ENCODE measurements at regions not wholly inside any gene's neighbourhood (a gene's known extent, or its start where the extent isn't known, plus 50 kb on each side); places are given as distances from the start of the nearest gene placed in this dataset.

DNA sequence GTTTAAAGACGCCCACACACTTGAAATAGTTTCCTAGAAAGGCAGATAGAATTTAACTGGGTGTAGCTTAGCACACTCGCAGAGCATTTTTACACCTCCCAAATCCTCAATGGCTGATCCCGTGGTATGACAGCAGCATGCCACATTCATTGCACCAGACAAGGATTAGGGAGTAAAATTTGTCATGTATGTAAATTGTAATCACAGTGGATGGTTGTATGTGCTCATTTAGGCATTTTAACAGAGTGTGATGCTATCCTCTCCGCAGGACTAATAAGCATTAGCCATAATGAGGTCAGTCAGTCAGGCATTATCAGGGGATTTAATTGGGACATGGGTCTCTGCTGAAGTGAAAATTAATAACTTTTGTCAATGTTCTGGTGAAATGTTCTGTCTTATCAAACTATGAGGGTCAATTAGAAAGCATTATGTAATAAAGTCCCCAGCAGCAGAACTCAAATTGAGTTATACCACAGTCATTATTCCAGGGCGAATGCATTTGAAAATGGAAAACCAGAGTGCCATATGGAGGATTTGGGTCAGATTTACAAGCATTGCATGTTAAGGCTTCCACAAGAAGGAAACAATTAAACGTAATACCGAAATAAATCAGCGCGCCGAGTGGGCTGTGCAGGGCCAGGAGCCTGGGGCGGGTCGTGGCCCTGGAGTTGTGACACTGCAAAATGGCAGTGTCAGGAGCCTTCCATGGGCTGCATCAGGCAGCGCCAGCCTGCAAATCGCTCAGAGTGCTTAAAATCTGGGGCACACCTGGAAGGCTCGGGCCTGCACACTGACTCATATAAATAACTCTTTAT lies 602.2 kb downstream of the BNC2 start:
- Histone ChIP-seq H3K4me2 (peak overlapping the region; percentile 84; the same call in 2 of the 3 replicates), H3K27ac (peak overlapping the region; percentile 57 to 80; a peak in 4 of 6 replicates), H3K4me1 (peaks cover 15% of the 10 kb centered on the region), H3K4me3 (no peak overlapping the region), H3K9me3 (no peaks in the 10 kb centered on the region)
- FAIRE-seq, result no peak
- WGBS (ENCODE audit: missing lambda C conversion rate), result 91% methylated on average over 15 of the region's 15 CpGs
- no peak for DNase-seq (ENCODE audit: low read depth in 1 of 2, low spot score in 1 of 2)
- ATAC-seq, result no peak; a peak in 1 of 6 replicates
- TF ChIP-seq, protein P1, sequence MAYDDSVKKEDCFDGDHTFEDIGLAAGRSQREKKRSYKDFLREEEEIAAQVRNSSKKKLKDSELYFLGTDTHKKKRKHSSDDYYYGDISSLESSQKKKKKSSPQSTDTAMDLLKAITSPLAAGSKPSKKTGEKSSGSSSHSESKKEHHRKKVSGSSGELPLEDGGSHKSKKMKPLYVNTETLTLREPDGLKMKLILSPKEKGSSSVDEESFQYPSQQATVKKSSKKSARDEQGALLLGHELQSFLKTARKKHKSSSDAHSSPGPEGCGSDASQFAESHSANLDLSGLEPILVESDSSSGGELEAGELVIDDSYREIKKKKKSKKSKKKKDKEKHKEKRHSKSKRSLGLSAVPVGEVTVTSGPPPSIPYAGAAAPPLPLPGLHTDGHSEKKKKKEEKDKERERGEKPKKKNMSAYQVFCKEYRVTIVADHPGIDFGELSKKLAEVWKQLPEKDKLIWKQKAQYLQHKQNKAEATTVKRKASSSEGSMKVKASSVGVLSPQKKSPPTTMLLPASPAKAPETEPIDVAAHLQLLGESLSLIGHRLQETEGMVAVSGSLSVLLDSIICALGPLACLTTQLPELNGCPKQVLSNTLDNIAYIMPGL (CRISPR knock-in tag; IDR thresholded peaks at IDR 0.05; ENCODE audit: borderline replicate concordance), result no peak
- no peak for TF ChIP-seq HDAC2 (IDR thresholded peaks at IDR 0.05)
- no peak for TF ChIP-seq JUNB (IDR thresholded peaks at IDR 0.05)
- TF ChIP-seq JUN (IDR thresholded peaks at IDR 0.05), result no peak
- no peak for TF ChIP-seq FOXS1 (CRISPR knock-in tag; IDR thresholded peaks at IDR 0.05)
- TF ChIP-seq, protein P2, sequence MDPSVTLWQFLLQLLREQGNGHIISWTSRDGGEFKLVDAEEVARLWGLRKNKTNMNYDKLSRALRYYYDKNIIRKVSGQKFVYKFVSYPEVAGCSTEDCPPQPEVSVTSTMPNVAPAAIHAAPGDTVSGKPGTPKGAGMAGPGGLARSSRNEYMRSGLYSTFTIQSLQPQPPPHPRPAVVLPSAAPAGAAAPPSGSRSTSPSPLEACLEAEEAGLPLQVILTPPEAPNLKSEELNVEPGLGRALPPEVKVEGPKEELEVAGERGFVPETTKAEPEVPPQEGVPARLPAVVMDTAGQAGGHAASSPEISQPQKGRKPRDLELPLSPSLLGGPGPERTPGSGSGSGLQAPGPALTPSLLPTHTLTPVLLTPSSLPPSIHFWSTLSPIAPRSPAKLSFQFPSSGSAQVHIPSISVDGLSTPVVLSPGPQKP (IDR thresholded peaks at IDR 0.05; ENCODE audit: low read depth, low read length), result no peak
- no peak for TF ChIP-seq MAZ (IDR thresholded peaks at IDR 0.05; ENCODE audit: borderline replicate concordance, low read depth, low read length)
- no peak for TF ChIP-seq EHF (CRISPR knock-in tag; IDR thresholded peaks at IDR 0.05)
- no peak for TF ChIP-seq GATA3 (IDR thresholded peaks at IDR 0.05; ENCODE audit: borderline replicate concordance)
- TF ChIP-seq, protein P3, sequence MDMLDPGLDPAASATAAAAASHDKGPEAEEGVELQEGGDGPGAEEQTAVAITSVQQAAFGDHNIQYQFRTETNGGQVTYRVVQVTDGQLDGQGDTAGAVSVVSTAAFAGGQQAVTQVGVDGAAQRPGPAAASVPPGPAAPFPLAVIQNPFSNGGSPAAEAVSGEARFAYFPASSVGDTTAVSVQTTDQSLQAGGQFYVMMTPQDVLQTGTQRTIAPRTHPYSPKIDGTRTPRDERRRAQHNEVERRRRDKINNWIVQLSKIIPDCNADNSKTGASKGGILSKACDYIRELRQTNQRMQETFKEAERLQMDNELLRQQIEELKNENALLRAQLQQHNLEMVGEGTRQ (IDR thresholded peaks at IDR 0.05), result no peak
- TF ChIP-seq FOSL2 (IDR thresholded peaks at IDR 0.05), result no peak
- TF ChIP-seq FOSL2 (CRISPR knock-in tag; IDR thresholded peaks at IDR 0.05), result no peak
- no peak for TF ChIP-seq POLR2AphosphoS2 (conservative IDR thresholded peaks at IDR 0.05; ENCODE audit: low read length)
- TF ChIP-seq, protein P4, sequence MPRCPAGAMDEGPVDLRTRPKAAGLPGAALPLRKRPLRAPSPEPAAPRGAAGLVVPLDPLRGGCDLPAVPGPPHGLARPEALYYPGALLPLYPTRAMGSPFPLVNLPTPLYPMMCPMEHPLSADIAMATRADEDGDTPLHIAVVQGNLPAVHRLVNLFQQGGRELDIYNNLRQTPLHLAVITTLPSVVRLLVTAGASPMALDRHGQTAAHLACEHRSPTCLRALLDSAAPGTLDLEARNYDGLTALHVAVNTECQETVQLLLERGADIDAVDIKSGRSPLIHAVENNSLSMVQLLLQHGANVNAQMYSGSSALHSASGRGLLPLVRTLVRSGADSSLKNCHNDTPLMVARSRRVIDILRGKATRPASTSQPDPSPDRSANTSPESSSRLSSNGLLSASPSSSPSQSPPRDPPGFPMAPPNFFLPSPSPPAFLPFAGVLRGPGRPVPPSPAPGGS (IDR thresholded peaks at IDR 0.05), result no peak
- TF ChIP-seq EP300 (IDR thresholded peaks at IDR 0.05), result no peak
- TF ChIP-seq MAFK (IDR thresholded peaks at IDR 0.05; ENCODE audit: partially characterized antibody), result no peak
- ChIA-PET CTCF (interaction anchor here (1.0 to 2.7 kb wide), 4 partner anchors 10 to 247 kb away, joined by 3 to 17 read pairs (median 4); no protein-coding TSS in a partner anchor), POLR2A (no interaction called here)

DNA sequence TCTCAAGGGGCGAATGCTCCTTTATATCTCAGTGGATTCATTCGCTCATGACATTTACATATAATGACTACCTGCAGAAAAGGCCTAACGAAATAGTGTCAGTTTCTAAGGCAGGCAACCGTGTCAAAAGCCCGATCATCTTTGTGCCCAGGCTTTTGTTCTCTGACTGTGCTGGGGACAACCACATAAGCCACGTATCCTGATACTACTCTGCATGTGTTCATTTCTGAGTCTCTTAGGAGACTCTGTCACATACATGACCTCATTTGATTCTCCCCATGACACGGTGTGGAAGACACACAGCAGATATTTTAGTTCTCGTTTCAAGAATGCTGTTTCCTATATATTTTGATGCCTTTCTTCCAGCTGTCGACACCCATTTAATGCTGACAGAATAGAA lies 598.5 kb downstream of the BNC2 start:
- H3K4me2 ChIP-seq, result no peak overlapping the region
- no peak for FAIRE-seq

More for the DNA sequence above, 598.5 kb downstream of the BNC2 start:
- ATAC-seq (no peak), DNase-seq (ENCODE audit: low read depth in 1 of 2, low spot score in 1 of 2) (no peak)
- no peak overlapping the region for H3K4me3 ChIP-seq
- H3K27ac ChIP-seq, result no peak overlapping the region
- TF ChIP-seq CBX8 (IDR thresholded peaks at IDR 0.05) (no peak), MAZ (IDR thresholded peaks at IDR 0.05; ENCODE audit: borderline replicate concordance, low read depth, low read length) (no peak), ESRRA (IDR thresholded peaks at IDR 0.05; ENCODE audit: borderline replicate concordance, low read length) (no peak), EP300 (IDR thresholded peaks at IDR 0.05) (no peak), FOSB (CRISPR knock-in tag; IDR thresholded peaks at IDR 0.05) (no peak), TFCP2L1 (CRISPR knock-in tag; IDR thresholded peaks at IDR 0.05) (no peak), GATA3 (IDR thresholded peaks at IDR 0.05; ENCODE audit: borderline replicate concordance) (no peak)
- TF ChIP-seq, protein P5, sequence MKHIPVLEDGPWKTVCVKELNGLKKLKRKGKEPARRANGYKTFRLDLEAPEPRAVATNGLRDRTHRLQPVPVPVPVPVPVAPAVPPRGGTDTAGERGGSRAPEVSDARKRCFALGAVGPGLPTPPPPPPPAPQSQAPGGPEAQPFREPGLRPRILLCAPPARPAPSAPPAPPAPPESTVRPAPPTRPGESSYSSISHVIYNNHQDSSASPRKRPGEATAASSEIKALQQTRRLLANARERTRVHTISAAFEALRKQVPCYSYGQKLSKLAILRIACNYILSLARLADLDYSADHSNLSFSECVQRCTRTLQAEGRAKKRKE (CRISPR knock-in tag; IDR thresholded peaks at IDR 0.05; ENCODE audit: low read depth), result no peak
- TF ChIP-seq, protein P6, sequence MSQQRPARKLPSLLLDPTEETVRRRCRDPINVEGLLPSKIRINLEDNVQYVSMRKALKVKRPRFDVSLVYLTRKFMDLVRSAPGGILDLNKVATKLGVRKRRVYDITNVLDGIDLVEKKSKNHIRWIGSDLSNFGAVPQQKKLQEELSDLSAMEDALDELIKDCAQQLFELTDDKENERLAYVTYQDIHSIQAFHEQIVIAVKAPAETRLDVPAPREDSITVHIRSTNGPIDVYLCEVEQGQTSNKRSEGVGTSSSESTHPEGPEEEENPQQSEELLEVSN (IDR thresholded peaks at IDR 0.05; ENCODE audit: borderline replicate concordance, low read depth), result no peak
- TF ChIP-seq, protein P7, sequence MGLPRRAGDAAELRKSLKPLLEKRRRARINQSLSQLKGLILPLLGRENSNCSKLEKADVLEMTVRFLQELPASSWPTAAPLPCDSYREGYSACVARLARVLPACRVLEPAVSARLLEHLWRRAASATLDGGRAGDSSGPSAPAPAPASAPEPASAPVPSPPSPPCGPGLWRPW (IDR thresholded peaks at IDR 0.05), result no peak
- TF ChIP-seq, protein P4 (IDR thresholded peaks at IDR 0.05), result no peak
- H3K9me3 ChIP-seq, result no peaks in the 10 kb centered on the region
- WGBS (ENCODE audit: missing lambda C conversion rate), result 81% methylated on average over 9 of the region's 9 CpGs
- ChIA-PET CTCF (interaction anchor here (1.8 kb wide), 1 partner anchor 16 kb away, joined by 4 read pairs; no protein-coding TSS in a partner anchor), POLR2A (no interaction called here)
- peaks cover 8% of the 10 kb centered on the region for H3K4me1 ChIP-seq
